CD4-positive, CD25-positive, alpha-beta regulatory T cell (primary cell): ENCODE measurements at regions not wholly inside any gene's neighbourhood (a gene's known extent, or its start where the extent isn't known, plus 50 kb on each side); places are given as distances from the start of the nearest gene placed in this dataset.
"Not testable (repeated sequence)": the region's sequence is repeated elsewhere in the genome, so short reads cannot be mapped to it uniquely, and the experiment has no call there.

Experiments
- ATAC-seq, 2 donors: fragments of 150-1000 bp; cut with Tn5 transposase; one replicate each; pipeline ENCODE4 v1.10.0; 2021; ENCODE audit warnings: low read depth in 2 of 2, moderate number of reproducible peaks in 2 of 2, moderate library complexity in 1 of 2
- DNase-seq, 3 donors: peaks; one replicate each; pipeline versions ENCODE4 v3.0.0 to v3.0.0-alpha.2; 2012 to 2022; ENCODE audit warnings: mixed read lengths in 1 of 3
- H3K27ac ChIP-seq: one replicate; pipeline ENCODE4 v1.7.0; 2013; ENCODE audit warnings: mild to moderate bottlenecking, low read length; ENCODE audit not compliant: insufficient read depth, poor library complexity, severe bottlenecking
- H3K27me3 ChIP-seq: one replicate; pipeline ENCODE4 v1.7.0; 2013; ENCODE audit warnings: low read length; ENCODE audit not compliant: control insufficient read depth, insufficient read depth
- H3K36me3 ChIP-seq: one replicate; pipeline ENCODE4 v1.7.0; 2013; ENCODE audit warnings: mild to moderate bottlenecking, low read length, moderate library complexity; ENCODE audit not compliant: control insufficient read depth, insufficient read depth
- H3K4me1 ChIP-seq: 2 replicates; pipeline ENCODE4 v1.7.0; 2013; ENCODE audit warnings: mild to moderate bottlenecking, low read length; ENCODE audit not compliant: insufficient read depth, control insufficient read depth, poor library complexity, severe bottlenecking
- H3K4me3 ChIP-seq: one replicate; pipeline ENCODE4 v1.7.0; 2013; ENCODE audit warnings: low read depth, mild to moderate bottlenecking, low read length, moderate library complexity
- H3K9me3 ChIP-seq, 2 experiments: 1 replicate in 1 of 2; 2 replicates in 1 of 2; pipeline ENCODE4 v1.7.0; 2013; ENCODE audit warnings: low read length in 2 of 2, mild to moderate bottlenecking in 1 of 2, moderate library complexity in 1 of 2; ENCODE audit not compliant: control insufficient read depth in 2 of 2
- H3K27ac Mint-ChIP-seq, 3 donors: one replicate each; pipeline ENCODE4 v1.8.0; 2020 to 2022; ENCODE audit warnings: mild to moderate bottlenecking in 3 of 3, mixed read lengths in 3 of 3, moderate library complexity in 2 of 3
- H3K27me3 Mint-ChIP-seq: one replicate; pipeline ENCODE4 v1.8.0; 2022; ENCODE audit warnings: mild to moderate bottlenecking, mixed read lengths
- H3K36me3 Mint-ChIP-seq: one replicate; pipeline ENCODE4 v1.8.0; 2020; ENCODE audit warnings: mixed read lengths
- H3K4me1 Mint-ChIP-seq, 4 donors: one replicate each; pipeline ENCODE4 v1.8.0; 2020 to 2022; ENCODE audit warnings: mixed read lengths in 4 of 4, mild to moderate bottlenecking in 1 of 4
- H3K4me3 Mint-ChIP-seq, 4 donors: one replicate each; pipeline ENCODE4 v1.8.0; 2020 to 2022; ENCODE audit warnings: mild to moderate bottlenecking in 4 of 4, mixed read lengths in 4 of 4, moderate library complexity in 3 of 4
- H3K9me3 Mint-ChIP-seq, 7 donors: one replicate each; pipeline ENCODE4 v1.8.0; 2020 to 2022; ENCODE audit warnings: mixed read lengths in 7 of 7, mild to moderate bottlenecking in 3 of 7, moderate library complexity in 2 of 7

- H3K27me3 Mint-ChIP-seq, H3K36me3 ChIP-seq, H3K4me3 ChIP-seq, H3K4me3 Mint-ChIP-seq, DNase-seq, H3K27ac Mint-ChIP-seq, H3K4me1 ChIP-seq, H3K9me3 ChIP-seq, H3K9me3 Mint-ChIP-seq, H3K27ac ChIP-seq, H3K27me3 ChIP-seq, H3K4me1 Mint-ChIP-seq, ATAC-seq, H3K36me3 Mint-ChIP-seq: not testable (repeated sequence)
These were observed 125.9 kb downstream of the RTP4 start for GRCh38 chr3:187494056-187494455.

DNA sequence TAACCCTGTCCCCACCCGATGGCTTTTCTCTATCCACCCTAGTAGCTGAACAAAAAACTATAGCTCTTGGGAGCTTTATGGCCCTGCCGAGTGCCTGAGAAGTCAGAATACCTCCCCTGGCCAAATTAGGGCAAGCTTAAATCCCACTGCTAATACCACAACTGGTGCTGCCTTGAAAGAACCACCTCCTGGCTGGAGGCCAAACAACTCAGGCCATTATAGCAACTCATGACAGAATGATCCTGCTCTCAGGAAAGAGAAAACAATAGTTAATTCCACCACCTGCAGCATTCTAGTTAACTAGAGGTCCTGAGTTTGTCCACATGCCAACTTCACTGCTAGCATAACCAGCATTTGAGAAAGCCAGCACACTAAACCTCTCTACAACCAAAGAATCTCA, 123.2 kb downstream of the RTP4 start:
- H3K9me3 Mint-ChIP-seq = peaks cover 0 to 8% (median 4%) of the 10 kb centered on the region in 7 donors
- H3K4me3 ChIP-seq = no peak overlapping the region
- no peak for ATAC-seq
- H3K4me3 Mint-ChIP-seq = no peak overlapping the region
- H3K27ac ChIP-seq = no peak overlapping the region
- H3K27me3 ChIP-seq = peaks cover 3% of the 10 kb centered on the region
- H3K36me3 ChIP-seq = no peaks in the 10 kb centered on the region
- no peak for DNase-seq
- H3K27me3 Mint-ChIP-seq = peaks cover under 1% of the 10 kb centered on the region
- no peaks in the 10 kb centered on the region for H3K36me3 Mint-ChIP-seq
- no peaks in the 10 kb centered on the region for H3K9me3 ChIP-seq
- H3K4me1 ChIP-seq = no peaks in the 10 kb centered on the region
- no peak overlapping the region for H3K27ac Mint-ChIP-seq
- H3K4me1 Mint-ChIP-seq = no peaks in the 10 kb centered on the region

- Mint-ChIP-seq H3K4me1 (no peaks in the 10 kb centered on the region), H3K27me3 (peaks cover 5% of the 10 kb centered on the region), H3K27ac (no peak overlapping the region), H3K9me3 (peaks cover 0 to 8% (median 4%) of the 10 kb centered on the region in 7 donors), H3K4me3 (no peak overlapping the region), H3K36me3 (no peaks in the 10 kb centered on the region)
- no peak overlapping the region for H3K4me3 ChIP-seq
- H3K36me3 ChIP-seq = no peaks in the 10 kb centered on the region
- H3K27me3 ChIP-seq = peaks cover 3% of the 10 kb centered on the region
- no peak for DNase-seq
- ATAC-seq = no peak
- H3K4me1 ChIP-seq = no peaks in the 10 kb centered on the region
- H3K9me3 ChIP-seq = no peaks in the 10 kb centered on the region
- H3K27ac ChIP-seq = no peak overlapping the region
These were observed 122.2 kb downstream of the RTP4 start for GRCh38 chr3:187490366-187490765.

DNA sequence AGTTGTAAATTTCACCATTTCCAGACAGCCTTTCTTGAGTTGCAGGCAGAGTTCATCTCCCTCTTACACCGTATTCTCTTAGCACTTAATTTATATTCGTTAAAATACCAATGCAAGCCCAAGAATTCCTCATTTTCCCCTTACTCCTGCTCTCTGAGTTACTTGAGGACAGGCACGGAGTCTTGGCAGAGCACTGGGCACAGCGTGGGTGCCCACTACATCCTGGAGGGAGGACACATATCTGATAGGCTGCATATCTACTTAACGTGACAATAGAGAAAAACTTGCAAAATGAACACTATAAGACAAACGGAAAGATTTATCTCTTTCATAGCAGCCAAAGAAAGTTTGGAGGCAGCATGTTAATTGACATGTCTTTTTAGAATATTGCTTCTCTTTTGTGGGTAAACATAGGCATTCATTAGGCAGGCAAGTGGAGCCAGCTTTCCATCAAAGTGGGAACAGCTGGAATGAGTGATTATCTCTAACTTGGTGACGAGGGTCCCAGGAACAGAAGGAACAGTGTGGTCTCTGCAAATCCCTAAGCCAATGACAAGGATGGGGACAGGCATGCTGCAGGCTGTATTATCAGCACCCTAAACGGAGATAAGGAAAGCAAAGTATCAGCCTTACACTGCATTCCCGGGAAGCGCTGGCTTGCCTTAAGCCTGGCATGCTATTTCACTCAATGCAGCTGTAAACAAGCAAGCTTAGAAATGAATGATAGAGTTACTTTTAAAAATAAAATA, 116.5 kb downstream of the RTP4 start:
- Histone ChIP-seq H3K36me3 (no peaks in the 10 kb centered on the region), H3K4me1 (no peaks in the 10 kb centered on the region), H3K4me3 (no peak overlapping the region), H3K9me3 (no peaks in the 10 kb centered on the region), H3K27me3 (no peaks in the 10 kb centered on the region), H3K27ac (no peak overlapping the region)
- Mint-ChIP-seq H3K36me3 (no peaks in the 10 kb centered on the region), H3K4me3 (no peak overlapping the region), H3K27ac (no peak overlapping the region), H3K27me3 (peaks cover 5% of the 10 kb centered on the region), H3K4me1 (no peaks in the 10 kb centered on the region), H3K9me3 (peaks cover 0 to 7% (median 0%) of the 10 kb centered on the region in 7 donors)
- ATAC-seq (no peak), DNase-seq (no peak)

DNA sequence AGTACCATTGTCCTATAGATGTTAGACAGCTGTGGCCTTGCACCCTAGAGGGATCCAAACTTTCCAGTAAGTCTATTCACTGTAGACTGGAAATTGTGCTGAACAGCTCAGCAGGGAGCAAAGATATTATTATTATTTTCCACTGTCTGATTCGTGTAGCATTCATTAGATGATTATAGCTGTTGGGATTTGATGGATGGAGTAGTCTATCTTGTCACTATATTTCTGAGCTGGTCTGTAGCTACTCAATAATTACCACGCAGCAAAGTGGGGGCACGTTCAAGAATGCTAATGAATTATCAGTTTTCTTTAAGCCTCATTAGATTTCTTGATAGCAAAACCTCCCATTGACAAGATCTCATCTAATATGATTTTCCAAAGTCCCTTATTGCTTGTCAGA, 113.2 kb downstream of the RTP4 start:
- no peaks in the 10 kb centered on the region for H3K36me3 ChIP-seq
- Mint-ChIP-seq H3K27me3 (peaks cover 16% of the 10 kb centered on the region), H3K4me3 (peak overlapping the region in 1 of 4 donors; percentile 22), H3K27ac (no peak overlapping the region), H3K9me3 (peaks cover 0 to 14% (median 3%) of the 10 kb centered on the region in 7 donors), H3K36me3 (no peaks in the 10 kb centered on the region), H3K4me1 (no peaks in the 10 kb centered on the region)
- H3K27ac ChIP-seq = no peak overlapping the region
- H3K4me3 ChIP-seq = no peak overlapping the region
- ATAC-seq (no peak), DNase-seq (no peak)
- H3K27me3 ChIP-seq = no peaks in the 10 kb centered on the region
- no peaks in the 10 kb centered on the region for H3K9me3 ChIP-seq
- no peaks in the 10 kb centered on the region for H3K4me1 ChIP-seq

GRCh38 chr3:187475613-187476012, 107.4 kb downstream of the RTP4 start:
- not testable (repeated sequence) for H3K4me3 Mint-ChIP-seq, H3K4me1 ChIP-seq, H3K36me3 ChIP-seq, H3K27ac ChIP-seq, ATAC-seq, H3K4me1 Mint-ChIP-seq, H3K27me3 ChIP-seq, DNase-seq, H3K36me3 Mint-ChIP-seq, H3K27ac Mint-ChIP-seq, H3K4me3 ChIP-seq
- Mint-ChIP-seq H3K27me3 (peaks cover 18% of the 10 kb centered on the region), H3K9me3 (peaks cover 0 to 29% (median 9%) of the 10 kb centered on the region in 7 donors)
- H3K9me3 ChIP-seq = peaks cover 9 to 22% of the 10 kb centered on the region in 2 experiments

GRCh38 chr3:187473778-187474406, 105.7 kb downstream of the RTP4 start:
- no peaks in the 10 kb centered on the region for H3K4me1 Mint-ChIP-seq
- H3K9me3 ChIP-seq = peaks cover 9 to 22% of the 10 kb centered on the region in 2 experiments
- no peaks in the 10 kb centered on the region for H3K36me3 Mint-ChIP-seq
- no peak overlapping the region for H3K4me3 ChIP-seq
- H3K27ac ChIP-seq = no peak overlapping the region
- H3K4me1 ChIP-seq = no peaks in the 10 kb centered on the region
- H3K27ac Mint-ChIP-seq = no peak overlapping the region
- ATAC-seq (no peak), DNase-seq (peak in 1 of 3 donors; percentile 4)
- no peaks in the 10 kb centered on the region for H3K36me3 ChIP-seq
- peaks cover 21% of the 10 kb centered on the region for H3K27me3 Mint-ChIP-seq
- H3K27me3 ChIP-seq = no peaks in the 10 kb centered on the region
- no peak overlapping the region for H3K4me3 Mint-ChIP-seq
- H3K9me3 Mint-ChIP-seq = peaks cover 0 to 29% (median 7%) of the 10 kb centered on the region in 7 donors

GRCh38 chr3:187466306-187466705, 98.1 kb downstream of the RTP4 start:
- H3K9me3 ChIP-seq, H3K27ac ChIP-seq, H3K4me1 Mint-ChIP-seq, H3K27me3 ChIP-seq, H3K27ac Mint-ChIP-seq, H3K4me3 ChIP-seq, H3K4me1 ChIP-seq, H3K36me3 ChIP-seq, DNase-seq, ATAC-seq, H3K36me3 Mint-ChIP-seq, H3K4me3 Mint-ChIP-seq: not testable (repeated sequence)
- Mint-ChIP-seq H3K9me3 (peaks cover 0 to 13% (median 0%) of the 10 kb centered on the region in 7 donors), H3K27me3 (peaks cover 18% of the 10 kb centered on the region)
